ENCODE measurements at regions not wholly inside any gene's neighbourhood (a gene's known extent, or its start where the extent isn't known, plus 50 kb on each side); places are given as distances from the start of the nearest gene placed in this dataset.

GRCh38 chr5:166710271-166710670 lies 1581.2 kb upstream of the WWC1 start:
- Histone ChIP-seq H3K9ac (ENCODE audit: low read length) (no peak overlapping the region), H3K9me3 (ENCODE audit: control extremely low read depth in 1 of 3, control insufficient read depth in 2 of 3, insufficient read depth in 1 of 3, low read length in 2 of 3) (peaks cover 0 to 9% (median 0%) of the 10 kb centered on the region in 3 donors), H4K20me1 (ENCODE audit: control insufficient read depth, insufficient read depth, low read length, poor library complexity, severe bottlenecking) (no peaks in the 10 kb centered on the region), H2AFZ (ENCODE audit: insufficient read depth, low read depth, low read length, poor library complexity, severe bottlenecking) (no peak overlapping the region), H3K4me1 (ENCODE audit: control insufficient read depth in 2 of 2, insufficient read depth in 2 of 2, low read length in 2 of 2) (no peaks in the 10 kb centered on the region), H3K4me2 (replicated peaks; ENCODE audit: low read depth, low read length, poor library complexity, severe bottlenecking) (no peak overlapping the region), H3K79me2 (ENCODE audit: control insufficient read depth, insufficient read depth, low read length) (no peaks in the 10 kb centered on the region), H3K4me3 (ENCODE audit: control extremely low read depth in 1 of 5, extremely low read depth in 1 of 5, insufficient read depth in 1 of 5, low read depth in 2 of 5, low read length in 4 of 5) (no peak overlapping the region), H3K27me3 (replicated peaks in 1 of 4; ENCODE audit: control extremely low read depth in 1 of 4, control insufficient read depth in 3 of 4, insufficient read depth in 4 of 4, low read length in 3 of 4) (no peaks in the 10 kb centered on the region), H3K36me3 (replicated peaks in 1 of 2; ENCODE audit: control extremely low read depth in 1 of 2, control insufficient read depth in 1 of 2, extremely low read depth in 1 of 2, insufficient read depth in 2 of 2, low read length in 1 of 2) (no peaks in the 10 kb centered on the region), H3K27ac (ENCODE audit: low read length in 2 of 2) (no peak overlapping the region)
- WGBS (ENCODE audit: insufficient coverage): no CpG with 5 or more reads among the region's 2 CpGs
- TF ChIP-seq CTCF (IDR thresholded peaks at IDR 0.05): no peak
- no peak for TF ChIP-seq EZH2 (IDR thresholded peaks at IDR 0.05; ENCODE audit: borderline replicate concordance, insufficient read depth, low read depth, low read length, poor library complexity, severe bottlenecking)
- Mint-ChIP-seq H3K4me1 (no peaks in the 10 kb centered on the region), H3K9me3 (ENCODE audit: insufficient read depth) (peaks cover 2% of the 10 kb centered on the region), H3K27ac (no peak overlapping the region), H3K4me3 (no peak overlapping the region), H3K27me3 (no peaks in the 10 kb centered on the region)
- ChIA-PET POLR2A (no interaction called here), CTCF (no interaction called here)
- DNase-seq: no peak
- no peak for ATAC-seq (ENCODE audit: low read depth)
- intact Hi-C loops (cut with micrococcal nuclease): no loop called here

DNA sequence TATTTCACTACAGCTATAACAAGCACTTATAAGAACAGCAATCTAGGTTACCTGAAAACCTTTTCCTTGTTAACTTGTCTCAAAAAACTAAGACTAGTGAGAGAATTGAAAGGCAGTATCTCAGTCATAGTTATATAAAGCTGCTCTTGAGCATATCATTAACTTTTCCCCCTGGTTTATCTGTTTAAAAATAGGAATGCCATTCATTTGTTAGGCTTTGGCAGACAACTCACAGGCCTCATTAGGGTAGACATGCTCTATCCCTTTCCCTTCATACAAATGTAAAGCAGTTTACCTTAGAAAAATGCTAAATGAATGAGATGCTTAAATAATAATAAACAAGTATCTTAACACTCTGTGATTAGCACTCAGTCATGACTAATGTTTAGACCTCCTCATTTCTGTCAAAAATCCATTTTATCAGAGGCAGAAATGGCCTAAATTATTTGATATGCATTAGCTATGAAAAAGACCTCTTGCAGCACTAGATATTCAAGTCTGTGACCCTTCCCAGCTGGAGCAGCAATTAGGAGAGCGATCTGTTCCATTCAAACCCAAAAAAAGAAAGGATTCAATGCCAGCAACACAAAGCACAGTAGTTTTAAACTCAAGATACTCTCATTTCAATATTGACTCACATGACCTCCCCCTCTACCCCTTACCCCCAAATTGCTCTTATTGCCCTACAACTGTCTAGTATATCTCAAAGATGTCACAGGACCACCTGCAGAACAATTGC lies 1578.8 kb upstream of the WWC1 start:
- no peak for TF ChIP-seq CTCF (IDR thresholded peaks at IDR 0.05)
- TF ChIP-seq EZH2 (IDR thresholded peaks at IDR 0.05; ENCODE audit: borderline replicate concordance, insufficient read depth, low read depth, low read length, poor library complexity, severe bottlenecking): no peak
- no peak overlapping the region for H3K27ac Mint-ChIP-seq
- H3K27ac ChIP-seq (ENCODE audit: low read length in 2 of 2): no peak overlapping the region
- H3K4me1 Mint-ChIP-seq: no peaks in the 10 kb centered on the region
- no peaks in the 10 kb centered on the region for H3K4me1 ChIP-seq (ENCODE audit: control insufficient read depth in 2 of 2, insufficient read depth in 2 of 2, low read length in 2 of 2)
- ChIA-PET CTCF (no interaction called here), POLR2A (no interaction called here)
- H3K4me3 ChIP-seq (ENCODE audit: control extremely low read depth in 1 of 5, extremely low read depth in 1 of 5, insufficient read depth in 1 of 5, low read depth in 2 of 5, low read length in 4 of 5): no peak overlapping the region
- H3K36me3 ChIP-seq (replicated peaks in 1 of 2; ENCODE audit: control extremely low read depth in 1 of 2, control insufficient read depth in 1 of 2, extremely low read depth in 1 of 2, insufficient read depth in 2 of 2, low read length in 1 of 2): no peaks in the 10 kb centered on the region
- H3K4me3 Mint-ChIP-seq: no peak overlapping the region
- no peak overlapping the region for H2AFZ ChIP-seq (ENCODE audit: insufficient read depth, low read depth, low read length, poor library complexity, severe bottlenecking)
- peaks cover 2% of the 10 kb centered on the region for H3K9me3 Mint-ChIP-seq (ENCODE audit: insufficient read depth)
- intact Hi-C loops (cut with micrococcal nuclease): no loop called here
- H3K9me3 ChIP-seq (ENCODE audit: control extremely low read depth in 1 of 3, control insufficient read depth in 2 of 3, insufficient read depth in 1 of 3, low read length in 2 of 3): peaks cover 0 to 12% (median 0%) of the 10 kb centered on the region in 3 donors
- DNase-seq (no peak), ATAC-seq (ENCODE audit: low read depth) (no peak)
- H3K27me3 Mint-ChIP-seq: no peaks in the 10 kb centered on the region
- 60% methylated on average over 1 of the region's 1 CpG for WGBS (ENCODE audit: insufficient coverage)
- no peak overlapping the region for H3K9ac ChIP-seq (ENCODE audit: low read length)
- no peaks in the 10 kb centered on the region for H4K20me1 ChIP-seq (ENCODE audit: control insufficient read depth, insufficient read depth, low read length, poor library complexity, severe bottlenecking)
- no peak overlapping the region for H3K4me2 ChIP-seq (replicated peaks; ENCODE audit: low read depth, low read length, poor library complexity, severe bottlenecking)
- no peaks in the 10 kb centered on the region for H3K79me2 ChIP-seq (ENCODE audit: control insufficient read depth, insufficient read depth, low read length)
- no peaks in the 10 kb centered on the region for H3K27me3 ChIP-seq (replicated peaks in 1 of 4; ENCODE audit: control extremely low read depth in 1 of 4, control insufficient read depth in 3 of 4, insufficient read depth in 4 of 4, low read length in 3 of 4)
